GM12864 (cell line): ENCODE measurements at regions not wholly inside any gene's neighbourhood (a gene's known extent, or its start where the extent isn't known, plus 50 kb on each side); places are given as distances from the start of the nearest gene placed in this dataset.

Experiments used
- DNase-seq: peaks from one replicate; pipeline ENCODE4 v3.0.0-alpha.2; 2011; ENCODE audit warnings: low read depth
- H3K4me3 ChIP-seq: 2 replicates; pipeline ENCODE4 v1.5.1; 2011; ENCODE audit warnings: mild to moderate bottlenecking, low read depth, low read length, control low read depth
- CTCF ChIP-seq: IDR thresholded peaks from 2 replicates; pipeline ENCODE4 v1.5.1; 2011; ENCODE audit warnings: low read depth, mild to moderate bottlenecking, moderate library complexity, low read length, control low read depth, inconsistent platforms; ENCODE audit errors: missing control alignments

GRCh38 chr2:67340133-67341011 lies 56.8 kb upstream of the ETAA1 start:
- DNase-seq, result no peak
- TF ChIP-seq CTCF, result no peak
- no peak overlapping the region for H3K4me3 ChIP-seq

GRCh38 chr2:67341012-67341318 lies 56.2 kb upstream of the ETAA1 start:
- DNase-seq, result no peak
- no peak overlapping the region for H3K4me3 ChIP-seq
- no peak for TF ChIP-seq CTCF

- H3K4me3 ChIP-seq, result no peak overlapping the region
- DNase-seq, result no peak
- TF ChIP-seq CTCF, result no peak
Observed at GRCh38 chr2:67341336-67341735, 55.8 kb upstream of the ETAA1 start.

- no peak for TF ChIP-seq CTCF
- DNase-seq, result no peak
- H3K4me3 ChIP-seq, result no peak overlapping the region
Observed at GRCh38 chr2:67342394-67342793, 54.7 kb upstream of the ETAA1 start.

GRCh38 chr2:67346718-67347407 lies 50.3 kb upstream of the ETAA1 start:
- DNase-seq, result no peak
- TF ChIP-seq CTCF, result no peak

More at GRCh38 chr2:67346718-67347407, 50.3 kb upstream of the ETAA1 start:
- no peak overlapping the region for H3K4me3 ChIP-seq
